H9 (cell line): ENCODE measurements at regions not wholly inside any gene's neighbourhood (a gene's known extent, or its start where the extent isn't known, plus 50 kb on each side); places are given as distances from the start of the nearest gene placed in this dataset.

Experiments used
- DNase-seq: peaks from one replicate; pipeline ENCODE4 v3.0.0-alpha.2; 2017
- H2AFZ ChIP-seq: one replicate; pipeline ENCODE4 v1.6.1; 2013; ENCODE audit warnings: mild to moderate bottlenecking, low read length, control low read depth, moderate library complexity
- H2AK5ac ChIP-seq: 2 replicates; pipeline ENCODE4 v1.6.1; 2013; ENCODE audit warnings: low read length, control low read depth, mixed read lengths; ENCODE audit not compliant: insufficient read length
- H2BK120ac ChIP-seq: one replicate; pipeline ENCODE4 v1.6.1; 2013; ENCODE audit warnings: low read depth, mild to moderate bottlenecking, low read length, control low read depth, inconsistent platforms; ENCODE audit not compliant: poor library complexity, severe bottlenecking
- H2BK12ac ChIP-seq: 2 replicates; pipeline ENCODE4 v1.6.1; 2013; ENCODE audit warnings: low read length, control low read depth, mixed read lengths, low read depth; ENCODE audit not compliant: insufficient read length
- H2BK15ac ChIP-seq: 2 replicates; pipeline ENCODE4 v1.6.1; 2013; ENCODE audit warnings: low read depth, low read length, control low read depth
- H2BK20ac ChIP-seq: one replicate; pipeline ENCODE4 v1.6.1; 2013; ENCODE audit warnings: low read depth, mild to moderate bottlenecking, low read length, control low read depth, inconsistent platforms; ENCODE audit not compliant: poor library complexity, severe bottlenecking
- H2BK5ac ChIP-seq: 2 replicates; pipeline ENCODE4 v1.6.1; 2013; ENCODE audit warnings: low read length, control low read depth, mixed read lengths; ENCODE audit not compliant: insufficient read length
- H3K14ac ChIP-seq: 2 replicates; pipeline ENCODE4 v1.6.1; 2013; ENCODE audit warnings: low read length, control low read depth; ENCODE audit not compliant: insufficient read depth
- H3K18ac ChIP-seq: 2 replicates; pipeline ENCODE4 v1.6.1; 2013; ENCODE audit warnings: low read depth, mild to moderate bottlenecking, mixed read lengths, low read length, control low read depth; ENCODE audit not compliant: insufficient read length
- H3K23ac ChIP-seq: 2 replicates; pipeline ENCODE4 v1.6.1; 2013; ENCODE audit warnings: low read length, control low read depth, mixed read lengths, low read depth; ENCODE audit not compliant: insufficient read length
- H3K23me2 ChIP-seq: 2 replicates; pipeline ENCODE4 v1.6.1; 2013; ENCODE audit warnings: low read depth, mild to moderate bottlenecking, mixed read lengths, low read length, control low read depth; ENCODE audit not compliant: insufficient read length, poor library complexity, severe bottlenecking
- H3K27ac ChIP-seq: 2 replicates; pipeline ENCODE4 v1.5.1; 2013; ENCODE audit warnings: low read length, control low read depth, mixed read lengths, low read depth; ENCODE audit not compliant: insufficient read length
- H3K27me3 ChIP-seq: 2 replicates; pipeline ENCODE4 v1.6.1; 2013; ENCODE audit warnings: low read length, control low read depth, inconsistent platforms; ENCODE audit not compliant: insufficient read depth
- H3K4ac ChIP-seq: 2 replicates; pipeline ENCODE4 v1.6.1; 2013; ENCODE audit warnings: low read depth, mild to moderate bottlenecking, control low read depth, inconsistent platforms, low read length, moderate library complexity
- H3K4me1 ChIP-seq: 2 replicates; pipeline ENCODE4 v1.6.1; 2013; ENCODE audit warnings: low read length, control low read depth, inconsistent platforms; ENCODE audit not compliant: insufficient read depth
- H3K4me2 ChIP-seq: 2 replicates; pipeline ENCODE4 v1.6.1; 2013; ENCODE audit warnings: low read length, control low read depth, mixed read lengths; ENCODE audit not compliant: insufficient read length, insufficient read depth
- H3K56ac ChIP-seq: 2 replicates; pipeline ENCODE4 v1.6.1; 2013; ENCODE audit warnings: low read depth, mild to moderate bottlenecking, mixed read lengths, low read length, control low read depth; ENCODE audit not compliant: insufficient read length
- H3K79me1 ChIP-seq: 2 replicates; pipeline ENCODE4 v1.6.1; 2013; ENCODE audit warnings: low read depth, mild to moderate bottlenecking, moderate library complexity, low read length, control low read depth, inconsistent platforms; ENCODE audit not compliant: insufficient read depth, poor library complexity, severe bottlenecking
- H3K79me2 ChIP-seq: 2 replicates; pipeline ENCODE4 v1.6.1; 2013; ENCODE audit warnings: low read length, control low read depth, inconsistent platforms; ENCODE audit not compliant: insufficient read depth
- H3K9ac ChIP-seq: 2 replicates; pipeline ENCODE4 v1.6.1; 2013; ENCODE audit warnings: low read length, control low read depth, mixed read lengths; ENCODE audit not compliant: insufficient read length; ENCODE audit errors: extremely low read depth
- H3K9me3 ChIP-seq: one replicate; pipeline ENCODE4 v1.6.1; 2013; ENCODE audit warnings: low read depth, low read length, inconsistent platforms; ENCODE audit not compliant: control insufficient read depth
- H3T11ph ChIP-seq: one replicate; pipeline ENCODE4 v1.6.1; 2013; ENCODE audit warnings: mild to moderate bottlenecking, low read length, control low read depth, inconsistent platforms
- H4K20me1 ChIP-seq: one replicate; pipeline ENCODE4 v1.6.1; 2013; ENCODE audit not compliant: control insufficient read depth, insufficient read length, insufficient read depth
- H4K5ac ChIP-seq: 2 replicates; pipeline ENCODE4 v1.6.1; 2013; ENCODE audit warnings: low read depth, mild to moderate bottlenecking, mixed read lengths, low read length, control low read depth; ENCODE audit not compliant: insufficient read length
- H4K8ac ChIP-seq: replicated peaks from 2 replicates; pipeline ENCODE4 v1.6.1; 2013; ENCODE audit warnings: low read length, control low read depth, mixed read lengths, low read depth; ENCODE audit not compliant: insufficient read length
- H4K91ac ChIP-seq: 2 replicates; pipeline ENCODE4 v1.6.1; 2013; ENCODE audit warnings: low read depth, mild to moderate bottlenecking, moderate library complexity, mixed read lengths, low read length, control low read depth; ENCODE audit not compliant: insufficient read length
- H3K27ac Mint-ChIP-seq, 3 experiments: 2 replicates in 2 of 3; 3 replicates in 1 of 3; pipeline ENCODE4 v1.8.0; 2020 to 2021; ENCODE audit warnings: mixed read lengths in 3 of 3, mild to moderate bottlenecking in 1 of 3, moderate library complexity in 1 of 3
- H3K27me3 Mint-ChIP-seq: 2 replicates; pipeline ENCODE4 v1.8.0; 2021; ENCODE audit warnings: low read depth, mild to moderate bottlenecking, moderate library complexity, mixed read lengths
- H3K36me3 Mint-ChIP-seq, 3 experiments: 2 replicates in 2 of 3; 3 replicates in 1 of 3; pipeline ENCODE4 v1.8.0; 2020 to 2021; ENCODE audit warnings: low read depth in 3 of 3, mixed read lengths in 3 of 3; ENCODE audit not compliant: insufficient read depth in 1 of 3
- H3K4me1 Mint-ChIP-seq, 2 experiments: 2 replicates each; pipeline ENCODE4 v1.8.0; 2020; ENCODE audit warnings: mixed read lengths in 2 of 2
- H3K4me3 Mint-ChIP-seq, 2 experiments: 2 replicates in 1 of 2; 3 replicates in 1 of 2; pipeline ENCODE4 v1.8.0; 2020 to 2021; ENCODE audit warnings: mild to moderate bottlenecking in 2 of 2, mixed read lengths in 2 of 2, moderate library complexity in 1 of 2
- H3K9me3 Mint-ChIP-seq, 2 experiments: 2 replicates in 1 of 2; 3 replicates in 1 of 2; pipeline ENCODE4 v1.8.0; 2020; ENCODE audit warnings: mild to moderate bottlenecking in 2 of 2, mixed read lengths in 2 of 2, moderate library complexity in 1 of 2
- WGBS: extraction: QIAGEN DNeasy Blood & Tissue Kit; methylation state at CpG from one replicate; pipeline ENCODE4 v1.1.7; 2013; ENCODE audit warnings: missing lambda C conversion rate, low lambda C conversion rate, mixed read lengths; ENCODE audit not compliant: insufficient read length; ENCODE audit errors: extremely low coverage; 5-methylcytosine and 5-hydroxymethylcytosine counted together
- TF ChIP-seq, protein P1 (sequence below): fragments of 200-600 bp; sonication (generic); conservative IDR thresholded peaks from 3 replicates; pipeline ENCODE4 v1.8.0; 2021; ENCODE audit warnings: antibody characterized with exemption, mild to moderate bottlenecking

- Histone ChIP-seq H2AK5ac (no peak overlapping the region), H4K5ac (no peak overlapping the region), H3K4me2 (no peak overlapping the region), H3T11ph (no peak overlapping the region), H3K27me3 (no peaks in the 10 kb centered on the region; the same call in 1 of the 2 replicates), H3K27ac (no peak overlapping the region), H2BK15ac (no peak overlapping the region), H2AFZ (no peak overlapping the region), H2BK120ac (no peak overlapping the region), H2BK12ac (no peak overlapping the region), H3K23me2 (no peaks in the 10 kb centered on the region), H2BK20ac (no peak overlapping the region), H4K20me1 (no peaks in the 10 kb centered on the region), H3K79me2 (no peaks in the 10 kb centered on the region), H4K8ac (no peak overlapping the region), H3K9me3 (no peaks in the 10 kb centered on the region), H3K4ac (no peak overlapping the region), H3K79me1 (no peaks in the 10 kb centered on the region), H3K9ac (no peak overlapping the region), H3K18ac (no peak overlapping the region), H3K23ac (no peak overlapping the region), H3K56ac (no peak overlapping the region), H2BK5ac (no peak overlapping the region), H4K91ac (no peak overlapping the region), H3K4me1 (peaks cover 7% of the 10 kb centered on the region; the same call in 1 of the 2 replicates), H3K14ac (no peak overlapping the region)
- H3K9me3 Mint-ChIP-seq = no peaks in the 10 kb centered on the region
- peak overlapping the region; percentile 39 to 69 (median 52); a peak in 4 of 7 replicates for H3K27ac Mint-ChIP-seq
- H3K4me3 Mint-ChIP-seq = no peak overlapping the region
- WGBS = no CpG with 5 or more reads among the region's 6 CpGs
- H3K27me3 Mint-ChIP-seq = peaks cover 2% of the 10 kb centered on the region
- peaks cover 56 to 64% of the 10 kb centered on the region in 2 experiments for H3K4me1 Mint-ChIP-seq
- no peaks in the 10 kb centered on the region; a peak in 1 of 7 replicates for H3K36me3 Mint-ChIP-seq
- TF ChIP-seq, protein P1, sequence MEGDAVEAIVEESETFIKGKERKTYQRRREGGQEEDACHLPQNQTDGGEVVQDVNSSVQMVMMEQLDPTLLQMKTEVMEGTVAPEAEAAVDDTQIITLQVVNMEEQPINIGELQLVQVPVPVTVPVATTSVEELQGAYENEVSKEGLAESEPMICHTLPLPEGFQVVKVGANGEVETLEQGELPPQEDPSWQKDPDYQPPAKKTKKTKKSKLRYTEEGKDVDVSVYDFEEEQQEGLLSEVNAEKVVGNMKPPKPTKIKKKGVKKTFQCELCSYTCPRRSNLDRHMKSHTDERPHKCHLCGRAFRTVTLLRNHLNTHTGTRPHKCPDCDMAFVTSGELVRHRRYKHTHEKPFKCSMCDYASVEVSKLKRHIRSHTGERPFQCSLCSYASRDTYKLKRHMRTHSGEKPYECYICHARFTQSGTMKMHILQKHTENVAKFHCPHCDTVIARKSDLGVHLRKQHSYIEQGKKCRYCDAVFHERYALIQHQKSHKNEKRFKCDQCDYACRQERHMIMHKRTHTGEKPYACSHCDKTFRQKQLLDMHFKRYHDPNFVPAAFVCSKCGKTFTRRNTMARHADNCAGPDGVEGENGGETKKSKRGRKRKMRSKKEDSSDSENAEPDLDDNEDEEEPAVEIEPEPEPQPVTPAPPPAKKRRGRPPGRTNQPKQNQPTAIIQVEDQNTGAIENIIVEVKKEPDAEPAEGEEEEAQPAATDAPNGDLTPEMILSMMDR = no peak
- DNase-seq = no peak
Observed at GRCh38 chr2:42922790-42923579, 130.6 kb upstream of the HAAO start.
